ENCODE measurements at regions not wholly inside any gene's neighbourhood (a gene's known extent, or its start where the extent isn't known, plus 50 kb on each side); places are given as distances from the start of the nearest gene placed in this dataset.

- TF ChIP-seq CTCF (IDR thresholded peaks at IDR 0.05) (no peak), POLR2AphosphoS5 (IDR thresholded peaks at IDR 0.05) (no peak), POLR2A (IDR thresholded peaks at IDR 0.05) (no peak)
Measured at GRCh38 chr5:173507171-173507570, 109.3 kb downstream of the BOD1 start.
